ENCODE measurements at regions not wholly inside any gene's neighbourhood (a gene's known extent, or its start where the extent isn't known, plus 50 kb on each side); places are given as distances from the start of the nearest gene placed in this dataset.
A peak's percentile ranks its signal among the peaks of the same experiment; 100 is the strongest.
"Not testable (repeated sequence)": the region's sequence is repeated elsewhere in the genome, so short reads cannot be mapped to it uniquely, and the experiment has no call there.

DNA sequence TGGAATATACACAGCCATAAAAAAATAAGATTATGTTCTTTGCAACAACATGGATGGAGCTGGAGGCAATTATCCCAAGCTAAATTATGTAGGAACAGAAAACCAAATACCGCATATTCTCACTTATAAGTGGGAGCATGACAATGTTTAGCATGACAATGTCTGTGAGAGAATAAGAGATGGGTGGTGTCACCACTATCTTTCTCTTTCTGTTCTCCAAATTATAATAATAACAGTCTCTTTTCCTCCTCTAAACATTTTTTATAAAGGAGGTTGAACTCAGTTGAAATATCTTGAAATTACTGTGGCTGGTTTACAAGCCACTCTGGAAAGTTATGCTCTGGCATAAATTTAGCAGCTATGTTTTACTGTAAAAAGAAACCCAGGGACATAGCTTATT lies 108.4 kb upstream of the NBPF19 start:
- not testable (repeated sequence) for DNase-seq

DNA sequence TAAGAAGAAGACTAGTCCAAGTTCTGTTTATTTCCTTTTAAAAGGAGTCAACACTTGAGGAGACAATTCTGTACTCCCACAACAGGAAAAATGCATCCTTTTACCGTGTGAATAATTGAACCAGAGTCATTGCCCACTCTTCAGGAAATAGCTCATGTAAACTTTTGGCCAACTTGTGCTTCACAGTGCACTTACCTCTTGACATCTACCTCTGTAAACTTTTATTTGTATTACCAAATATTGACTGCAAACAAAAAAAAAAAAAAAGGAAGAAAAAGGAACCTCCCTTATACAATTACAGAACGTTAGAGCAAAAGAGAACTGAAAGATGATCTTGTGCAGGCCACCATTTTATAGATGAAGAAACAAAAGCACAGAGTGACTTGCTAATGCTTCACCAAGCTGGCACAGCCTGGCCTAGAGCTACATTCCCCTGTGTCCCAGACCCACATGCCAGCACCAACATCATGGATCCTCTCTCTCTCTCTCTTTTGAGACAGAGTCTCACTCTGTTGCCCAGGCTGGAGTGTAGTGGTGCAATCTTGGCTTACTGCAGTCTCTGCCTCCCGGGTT lies 107.3 kb upstream of the NBPF19 start:
- DNase-seq, result not testable (repeated sequence)

DNA sequence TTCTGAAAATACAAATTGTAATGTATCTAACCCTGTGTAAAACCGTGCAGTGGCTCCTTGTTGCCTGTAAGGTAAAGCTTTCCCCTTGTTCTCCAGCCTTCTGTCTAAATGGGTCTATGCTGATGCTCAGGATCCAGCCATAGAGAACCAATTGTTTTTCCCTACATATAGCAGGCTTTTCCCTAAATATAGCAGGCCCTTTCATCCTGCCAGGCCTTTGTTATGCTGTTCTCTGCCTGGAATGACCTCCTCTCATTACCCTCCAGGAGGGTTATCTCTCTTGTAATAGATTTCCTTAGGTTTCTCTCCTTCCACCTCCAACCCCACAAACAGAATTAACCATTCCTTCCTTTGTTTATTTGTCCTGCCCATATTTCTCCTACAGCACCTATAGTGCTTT lies 106.5 kb upstream of the NBPF19 start:
- DNase-seq, result not testable (repeated sequence)

DNA sequence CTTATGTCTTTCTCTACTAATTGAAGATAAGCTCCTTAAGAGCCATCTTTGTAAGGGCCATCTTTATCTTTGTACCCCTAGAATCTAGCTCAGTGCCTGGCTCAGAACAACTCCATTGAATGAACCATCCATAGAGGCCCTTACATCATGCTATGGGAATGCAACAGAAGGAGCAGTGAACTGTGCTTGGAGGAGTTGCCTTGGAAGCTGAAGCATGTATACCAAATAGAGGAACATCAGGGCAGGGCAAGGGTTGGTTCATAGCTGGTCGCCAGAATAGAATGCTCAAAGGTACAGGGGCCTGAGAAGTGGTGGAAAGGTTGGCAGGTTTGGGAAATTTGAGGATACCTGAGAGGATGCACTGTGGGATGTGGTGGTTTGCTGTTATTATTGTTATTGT lies 105.8 kb upstream of the NBPF19 start:
- DNase-seq, result not testable (repeated sequence)

DNA sequence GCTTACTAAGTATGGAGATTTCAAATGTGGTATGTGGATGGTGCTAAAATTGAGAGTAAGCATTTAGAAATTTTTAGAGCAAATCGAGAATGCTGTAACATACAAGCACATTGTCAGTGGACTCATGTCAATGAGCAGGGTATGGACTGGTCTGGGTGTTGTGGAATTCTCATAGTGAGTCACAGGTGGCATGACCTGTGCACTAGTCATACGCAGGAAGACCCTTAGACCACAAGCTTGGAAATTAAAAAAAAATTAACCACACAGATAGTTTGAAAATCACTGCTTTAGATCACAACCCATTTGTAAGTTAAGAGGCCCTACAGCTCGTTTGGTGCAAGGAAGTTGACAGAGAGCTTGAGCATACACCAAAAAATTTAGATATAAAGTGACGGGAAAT lies 102.9 kb upstream of the NBPF19 start:
- DNase-seq, result not testable (repeated sequence)

DNA sequence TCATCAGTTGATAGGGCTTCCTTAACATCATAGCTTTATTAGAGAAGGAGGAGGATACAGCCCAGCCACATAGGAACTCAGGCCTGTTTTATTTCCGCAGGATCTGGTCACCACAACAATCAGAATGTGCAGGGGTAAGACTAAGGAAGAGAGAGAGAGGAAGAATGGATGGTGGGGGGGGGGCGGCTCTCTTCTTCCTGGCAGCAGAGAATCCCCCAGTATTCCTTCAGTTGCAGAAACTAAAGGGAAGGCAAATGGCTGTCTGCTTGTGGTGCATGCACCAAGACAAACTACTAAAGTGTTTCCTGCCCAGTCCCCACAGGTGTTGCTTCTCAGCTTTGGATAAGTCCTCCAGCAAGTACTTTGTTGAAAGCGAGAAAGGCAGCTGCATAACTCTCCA lies 96.4 kb upstream of the NBPF19 start:
- DNase-seq, result not testable (repeated sequence)

DNA sequence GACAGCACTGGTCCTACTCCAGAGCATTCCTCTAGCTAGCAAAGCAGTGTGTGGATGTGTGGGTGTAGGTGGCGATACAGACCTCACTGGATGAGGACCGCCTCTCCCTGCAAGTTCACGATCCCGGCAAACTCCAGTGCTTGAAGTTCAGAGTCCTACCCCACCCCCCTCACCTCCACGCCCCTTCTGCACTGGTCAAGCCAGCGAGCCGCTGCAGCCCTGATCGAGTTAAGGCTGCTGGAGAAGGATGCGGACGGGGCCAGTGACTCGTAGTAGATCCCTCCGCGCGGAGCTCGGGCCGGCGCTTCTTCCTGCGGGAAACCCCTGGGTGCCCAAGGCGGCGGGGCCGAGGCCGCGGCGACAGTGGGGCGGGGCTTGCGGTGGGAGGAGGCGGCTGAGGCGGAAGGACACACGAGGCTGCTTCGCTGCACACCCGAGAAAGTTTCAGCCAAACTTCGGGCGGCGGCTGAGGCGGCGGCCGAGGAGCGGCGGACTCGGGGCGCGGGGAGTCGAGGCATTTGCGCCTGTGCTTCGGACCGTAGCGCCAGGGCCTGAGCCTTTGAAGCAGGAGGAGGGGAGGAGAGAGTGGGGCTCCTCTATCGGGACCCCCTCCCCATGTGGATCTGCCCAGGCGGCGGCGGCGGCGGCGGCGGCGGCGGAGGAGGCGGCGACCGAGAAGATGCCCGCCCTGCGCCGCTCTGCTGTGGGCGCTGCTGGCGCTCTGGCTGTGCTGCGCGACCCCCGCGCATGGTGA lies 84.5 kb upstream of the NBPF19 start:
- peak; percentile 5 for DNase-seq

DNA sequence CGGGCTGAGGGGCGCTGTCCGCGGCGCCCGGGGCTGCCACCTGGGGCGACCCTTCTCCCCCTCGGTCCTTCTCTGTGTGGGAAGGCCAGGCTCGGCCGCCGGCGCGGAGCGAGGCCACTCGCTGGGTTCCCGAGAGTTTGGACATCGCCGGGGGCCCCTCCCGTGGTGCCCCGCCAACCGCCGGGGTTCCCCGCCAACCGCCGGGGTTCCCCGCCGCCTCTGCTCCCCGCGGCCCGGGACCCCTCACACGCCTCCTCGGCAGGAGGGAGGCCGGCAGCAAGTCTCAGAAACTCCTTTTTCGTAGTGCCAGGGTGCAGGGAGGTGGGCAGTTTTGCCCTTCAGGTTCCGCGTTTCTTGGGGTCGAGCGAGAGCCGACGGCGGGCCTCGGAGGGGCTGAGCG lies 83.9 kb upstream of the NBPF19 start:
- not testable (repeated sequence) for DNase-seq

DNA sequence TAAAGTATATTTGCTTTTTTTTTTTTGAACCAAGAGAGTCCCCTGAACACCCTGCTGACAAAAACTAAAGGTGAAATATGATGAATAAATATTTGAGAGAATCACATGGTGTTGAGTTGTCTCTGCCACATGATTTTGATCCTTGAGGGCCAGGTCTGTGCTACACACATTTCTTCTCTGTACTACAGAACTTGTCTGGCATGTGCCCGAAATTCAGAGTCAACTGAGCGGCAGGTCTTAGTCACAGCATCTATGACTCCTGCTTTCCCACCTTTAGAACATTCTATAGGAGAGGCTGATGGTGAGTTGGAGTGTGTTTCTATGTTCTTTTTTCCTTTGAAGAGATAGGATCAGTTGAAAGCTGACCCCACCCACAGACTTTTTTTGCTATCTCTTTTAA lies 79.0 kb upstream of the NBPF19 start:
- not testable (repeated sequence) for DNase-seq

DNA sequence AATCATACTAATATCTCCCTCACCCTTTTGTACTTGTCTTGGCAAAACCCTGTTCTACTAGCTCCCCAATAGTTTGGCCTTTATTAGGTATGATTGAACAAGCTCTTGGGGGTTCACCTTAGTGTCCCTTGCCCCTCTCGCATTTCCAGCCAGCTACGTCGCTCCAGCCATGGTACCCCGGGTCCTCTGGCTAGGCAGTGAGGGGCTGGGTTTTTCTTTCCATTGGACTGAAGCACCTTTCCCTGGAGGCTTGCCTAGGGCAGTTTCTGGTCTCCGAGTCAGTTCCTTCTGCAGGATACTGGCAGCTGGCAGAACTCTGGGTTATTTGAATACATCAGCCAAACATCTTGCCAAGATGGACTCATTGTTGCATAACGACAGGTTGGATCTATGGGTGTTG lies 76.3 kb upstream of the NBPF19 start:
- not testable (repeated sequence) for DNase-seq

DNA sequence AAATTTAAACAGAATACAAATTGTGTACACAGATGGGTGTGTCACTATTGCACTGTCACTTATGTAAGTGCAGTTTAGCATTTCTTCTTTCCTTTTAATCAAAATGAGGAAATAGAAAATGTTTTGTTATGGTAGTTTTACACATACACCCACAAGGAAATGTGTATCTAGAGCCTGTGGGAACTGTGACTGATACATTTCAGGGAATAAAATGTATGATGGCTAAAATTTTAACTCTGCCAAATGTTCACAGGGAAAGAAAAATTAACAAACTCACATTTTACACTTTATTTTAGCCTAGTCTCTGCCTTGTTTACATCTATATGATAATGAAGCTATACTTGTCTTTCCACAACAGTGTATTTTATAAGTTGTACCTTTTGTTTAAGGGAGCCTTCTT lies 66.4 kb upstream of the NBPF19 start:
- DNase-seq, result not testable (repeated sequence)

DNA sequence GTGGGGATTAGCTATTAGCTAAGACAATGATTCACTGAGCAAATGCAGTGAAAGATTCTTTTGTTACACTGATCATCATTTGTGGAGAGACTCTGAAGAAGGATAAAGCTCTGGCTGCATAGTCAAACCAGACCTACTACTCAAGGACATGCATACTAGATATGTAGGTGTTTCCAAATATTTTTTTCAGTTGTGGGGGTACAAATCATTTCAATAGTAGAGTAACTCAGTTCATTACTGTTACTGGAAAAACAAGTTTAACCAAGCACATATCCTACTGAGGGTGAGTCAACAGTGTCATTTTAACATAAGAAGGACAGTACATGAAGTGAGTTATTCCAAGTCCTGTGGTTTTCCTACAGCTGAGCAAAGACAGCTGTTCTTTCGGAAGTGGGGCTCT lies 59.5 kb upstream of the NBPF19 start:
- DNase-seq, result not testable (repeated sequence)

DNA sequence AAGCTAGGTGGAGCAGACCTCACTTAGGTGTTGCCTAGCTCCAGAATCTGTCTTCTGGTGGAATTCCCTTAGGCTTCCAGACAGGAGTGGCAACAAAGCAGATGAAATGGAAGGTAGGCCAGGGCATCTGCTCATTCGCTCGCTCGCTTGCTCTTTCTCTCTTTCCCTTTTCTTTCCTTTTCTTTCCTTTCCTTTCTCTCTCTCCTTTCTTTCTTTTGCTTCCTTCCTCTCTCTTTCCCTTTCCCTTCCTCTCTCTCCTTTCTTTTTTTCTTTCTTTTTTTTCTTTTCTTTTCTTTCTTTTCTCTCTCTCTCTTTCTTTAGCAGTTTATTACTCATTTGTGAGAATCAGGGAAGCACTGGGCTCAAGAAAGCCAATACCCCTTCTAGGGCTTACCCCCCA lies 56.1 kb upstream of the NBPF19 start:
- DNase-seq, result not testable (repeated sequence)

DNA sequence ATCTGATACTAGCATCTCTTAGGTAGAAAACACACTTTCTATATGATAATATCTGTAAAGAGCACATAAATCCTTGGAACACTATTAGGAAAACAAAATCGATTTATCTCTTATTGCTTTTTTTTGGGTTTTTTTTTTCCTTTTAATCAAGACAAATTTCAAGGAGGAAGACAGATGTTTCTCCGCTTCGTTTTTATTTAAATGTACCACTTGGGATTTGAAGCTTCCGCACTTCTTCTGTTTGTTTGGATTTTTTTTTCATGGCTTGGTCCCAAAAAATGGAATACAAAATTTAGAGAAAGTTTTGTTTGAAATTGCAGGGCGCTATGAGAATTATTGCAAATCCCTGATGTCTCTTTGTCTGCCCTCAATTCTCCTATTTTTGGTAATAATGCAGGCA lies 51.7 kb upstream of the NBPF19 start:
- not testable (repeated sequence) for DNase-seq
